ENCODE measurements at regions not wholly inside any gene's neighbourhood (a gene's known extent, or its start where the extent isn't known, plus 50 kb on each side); places are given as distances from the start of the nearest gene placed in this dataset.

DNA sequence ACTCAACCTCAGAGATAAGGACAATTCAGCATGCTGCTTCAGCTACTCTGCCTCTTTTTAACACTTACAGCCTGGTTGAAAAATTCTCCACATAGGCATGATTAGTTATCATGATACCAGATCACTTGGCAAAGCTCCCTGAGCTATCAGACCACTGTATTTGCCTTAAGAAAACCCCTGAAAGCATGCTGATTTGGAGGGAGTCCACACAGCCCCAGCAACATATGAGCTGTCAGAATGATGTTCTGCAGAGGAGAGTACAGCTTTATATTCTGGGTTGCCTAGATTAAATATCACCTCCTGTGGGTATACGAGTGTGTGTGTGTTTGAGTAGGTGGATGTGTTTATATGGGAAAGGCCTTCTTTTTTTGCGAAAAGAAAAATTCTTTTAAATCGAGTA, 170.2 kb upstream of the CHRM2 start:
- Histone ChIP-seq H3K4me1 (ENCODE audit: control insufficient read depth, insufficient read depth, low read length) (no peaks in the 10 kb centered on the region), H3K9me3 (replicated peaks; ENCODE audit: low read length) (no peaks in the 10 kb centered on the region), H3K4me2 (ENCODE audit: low read length) (no peak overlapping the region), H3K27me3 (ENCODE audit: control insufficient read depth, insufficient read depth, low read length) (no peaks in the 10 kb centered on the region), H3K9ac (ENCODE audit: low read depth, low read length) (no peak overlapping the region), H3K4me3 (ENCODE audit: low read length) (no peak overlapping the region), H3K36me3 (ENCODE audit: insufficient read depth, low read length) (no peaks in the 10 kb centered on the region)

DNA sequence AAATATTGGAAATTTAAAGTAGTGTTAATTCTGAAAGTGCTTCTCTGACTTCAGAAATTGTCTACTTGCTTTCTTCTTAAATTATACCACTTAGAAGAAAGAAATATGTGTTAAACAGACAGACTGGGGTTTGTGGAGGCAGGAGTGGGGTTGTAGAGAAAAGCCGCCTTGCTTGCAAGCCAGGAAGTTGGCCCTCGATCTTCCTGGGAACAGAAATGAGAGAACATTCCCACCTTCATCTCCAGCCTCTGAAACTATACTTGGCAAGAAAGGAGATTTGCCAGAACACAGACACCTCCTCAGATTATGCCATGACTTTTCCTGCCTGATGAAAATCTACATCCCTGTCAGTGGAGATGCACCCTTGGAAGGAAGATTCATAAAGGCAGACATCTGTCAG, 171.2 kb upstream of the CHRM2 start:
- Histone ChIP-seq H3K36me3 (ENCODE audit: insufficient read depth, low read length) (no peaks in the 10 kb centered on the region), H3K4me1 (ENCODE audit: control insufficient read depth, insufficient read depth, low read length) (no peaks in the 10 kb centered on the region), H3K9ac (ENCODE audit: low read depth, low read length) (no peak overlapping the region), H3K4me2 (ENCODE audit: low read length) (no peak overlapping the region), H3K9me3 (replicated peaks; ENCODE audit: low read length) (no peaks in the 10 kb centered on the region), H3K4me3 (ENCODE audit: low read length) (no peak overlapping the region), H3K27me3 (ENCODE audit: control insufficient read depth, insufficient read depth, low read length) (no peaks in the 10 kb centered on the region)

DNA sequence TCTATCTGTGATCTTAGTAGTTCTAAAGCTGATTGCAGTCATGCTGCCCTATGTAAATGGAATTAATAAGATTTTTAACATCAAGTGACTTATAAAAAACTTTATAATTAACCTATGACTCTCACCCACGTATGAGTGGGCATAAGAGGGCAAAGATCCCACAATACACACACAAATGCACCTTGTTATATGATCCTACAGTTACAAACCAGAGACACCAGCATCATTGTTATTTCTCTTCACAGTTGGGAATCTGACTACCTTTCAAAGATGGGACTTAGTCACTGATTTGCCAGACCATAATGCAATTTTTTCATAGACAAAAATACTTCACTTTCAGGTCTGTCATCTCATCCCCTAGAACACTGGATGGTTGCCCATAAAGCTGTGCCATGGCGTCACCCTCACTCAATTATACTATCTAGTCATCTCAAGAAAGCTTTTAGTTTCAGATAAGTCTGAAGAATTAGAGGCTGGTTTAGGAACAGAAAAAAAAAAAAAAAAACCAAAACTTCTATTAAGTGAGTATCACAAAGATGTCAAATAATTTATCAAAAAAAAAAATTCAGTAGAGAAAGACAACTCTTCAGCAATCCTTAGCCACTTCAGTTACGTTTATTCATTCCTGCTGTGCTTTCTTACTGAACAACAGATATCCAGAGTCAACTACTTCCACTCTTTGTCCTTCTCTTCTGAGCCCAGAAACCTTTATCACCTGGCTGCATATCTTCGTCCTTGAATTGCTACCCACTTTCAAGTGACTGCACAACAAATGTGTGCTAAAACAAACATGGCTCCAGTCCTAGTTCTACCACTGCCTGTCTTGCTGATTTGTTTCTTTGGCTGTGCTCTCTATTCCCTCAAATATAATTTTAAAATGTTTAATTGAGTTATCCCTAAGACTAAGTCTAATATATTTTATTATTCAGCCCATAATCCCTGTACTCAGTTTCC, 175.0 kb upstream of the CHRM2 start:
- Histone ChIP-seq H3K9me3 (replicated peaks; ENCODE audit: low read length) (no peaks in the 10 kb centered on the region), H3K36me3 (ENCODE audit: insufficient read depth, low read length) (no peaks in the 10 kb centered on the region), H3K4me2 (ENCODE audit: low read length) (no peak overlapping the region), H3K9ac (ENCODE audit: low read depth, low read length) (no peak overlapping the region), H3K4me1 (ENCODE audit: control insufficient read depth, insufficient read depth, low read length) (no peaks in the 10 kb centered on the region), H3K4me3 (ENCODE audit: low read length) (no peak overlapping the region), H3K27me3 (ENCODE audit: control insufficient read depth, insufficient read depth, low read length) (no peaks in the 10 kb centered on the region)

DNA sequence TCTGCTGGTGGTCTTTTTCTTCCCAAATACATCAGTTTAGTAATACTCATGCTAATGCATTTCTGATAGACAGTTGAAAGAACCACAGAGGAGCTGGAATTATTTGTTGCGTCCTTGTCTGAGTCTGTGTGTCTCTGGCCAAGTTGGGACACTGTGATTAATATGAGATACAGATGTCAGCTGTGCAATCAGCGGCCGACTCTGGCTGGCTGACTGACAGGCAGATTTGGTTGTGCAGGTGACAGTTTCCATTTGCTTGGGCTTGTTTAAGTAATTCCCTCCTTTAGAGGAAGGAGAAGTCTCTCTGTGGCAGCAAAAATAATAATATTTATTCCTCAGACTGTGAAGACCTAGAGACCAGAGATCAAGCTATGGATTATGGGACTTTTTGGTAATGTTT, 176.2 kb upstream of the CHRM2 start:
- H3K9me3 ChIP-seq (replicated peaks; ENCODE audit: low read length) = no peaks in the 10 kb centered on the region
- no peaks in the 10 kb centered on the region for H3K36me3 ChIP-seq (ENCODE audit: insufficient read depth, low read length)
- H3K9ac ChIP-seq (ENCODE audit: low read depth, low read length) = no peak overlapping the region
- H3K4me2 ChIP-seq (ENCODE audit: low read length) = no peak overlapping the region
- no peaks in the 10 kb centered on the region for H3K27me3 ChIP-seq (ENCODE audit: control insufficient read depth, insufficient read depth, low read length)
- no peaks in the 10 kb centered on the region for H3K4me1 ChIP-seq (ENCODE audit: control insufficient read depth, insufficient read depth, low read length)
- H3K4me3 ChIP-seq (ENCODE audit: low read length) = no peak overlapping the region

DNA sequence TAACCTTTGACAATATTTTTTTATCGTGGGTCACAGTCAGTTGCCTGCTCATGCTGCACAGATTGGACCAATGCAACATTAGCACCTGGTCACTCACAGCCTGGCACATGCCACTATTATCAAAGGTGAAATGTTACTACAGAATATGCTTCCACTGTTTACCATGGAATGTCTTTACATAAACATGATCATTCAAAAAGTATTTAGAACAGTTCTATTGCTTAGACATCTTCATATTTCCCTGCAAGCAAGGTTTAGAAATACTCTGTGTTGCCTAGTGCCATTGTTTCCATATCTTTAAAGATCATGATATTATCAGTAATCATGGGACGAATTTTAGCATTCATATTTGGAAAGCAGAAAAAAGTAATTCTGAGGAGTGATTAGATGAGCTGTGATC, 179.9 kb upstream of the CHRM2 start:
- H3K4me2 ChIP-seq (ENCODE audit: low read length) = no peak overlapping the region
- H3K27me3 ChIP-seq (ENCODE audit: control insufficient read depth, insufficient read depth, low read length) = no peaks in the 10 kb centered on the region
- no peak overlapping the region for H3K9ac ChIP-seq (ENCODE audit: low read depth, low read length)
- no peaks in the 10 kb centered on the region for H3K36me3 ChIP-seq (ENCODE audit: insufficient read depth, low read length)
- H3K9me3 ChIP-seq (replicated peaks; ENCODE audit: low read length) = no peaks in the 10 kb centered on the region
- H3K4me1 ChIP-seq (ENCODE audit: control insufficient read depth, insufficient read depth, low read length) = no peaks in the 10 kb centered on the region
- no peak overlapping the region for H3K4me3 ChIP-seq (ENCODE audit: low read length)

DNA sequence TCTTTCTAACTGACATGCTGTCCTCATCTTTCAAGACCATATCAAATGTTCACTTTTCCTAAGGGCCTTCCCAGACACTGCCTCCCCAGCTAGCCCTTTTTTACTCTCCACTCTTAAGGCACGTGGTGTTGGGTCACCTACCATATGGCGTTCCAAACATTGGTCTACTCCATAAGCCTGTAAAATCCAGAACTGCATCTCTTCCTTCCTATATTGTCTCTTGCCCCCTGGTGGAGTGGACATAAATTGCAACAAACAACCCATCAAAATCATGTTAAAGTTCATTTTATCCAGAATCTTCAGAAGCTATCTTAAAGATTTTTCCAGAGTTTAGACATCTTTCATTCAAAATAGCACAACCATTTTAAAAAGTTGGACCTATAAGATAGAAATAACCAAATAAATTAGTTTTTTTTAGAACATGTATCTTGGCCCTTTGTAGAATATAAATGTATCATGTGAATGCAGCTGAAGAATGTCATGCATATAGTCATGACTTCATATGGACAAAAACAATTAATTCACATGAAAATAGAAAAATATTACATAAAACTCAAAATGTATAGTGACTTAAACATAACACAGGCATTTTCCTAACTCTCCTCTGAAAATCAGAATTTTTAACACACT, 180.6 kb upstream of the CHRM2 start:
- no peaks in the 10 kb centered on the region for H3K36me3 ChIP-seq (ENCODE audit: insufficient read depth, low read length)
- no peaks in the 10 kb centered on the region for H3K27me3 ChIP-seq (ENCODE audit: control insufficient read depth, insufficient read depth, low read length)
- H3K9ac ChIP-seq (ENCODE audit: low read depth, low read length) = no peak overlapping the region
- H3K4me2 ChIP-seq (ENCODE audit: low read length) = no peak overlapping the region
- H3K9me3 ChIP-seq (replicated peaks; ENCODE audit: low read length) = no peaks in the 10 kb centered on the region
- no peak overlapping the region for H3K4me3 ChIP-seq (ENCODE audit: low read length)
- no peaks in the 10 kb centered on the region for H3K4me1 ChIP-seq (ENCODE audit: control insufficient read depth, insufficient read depth, low read length)

DNA sequence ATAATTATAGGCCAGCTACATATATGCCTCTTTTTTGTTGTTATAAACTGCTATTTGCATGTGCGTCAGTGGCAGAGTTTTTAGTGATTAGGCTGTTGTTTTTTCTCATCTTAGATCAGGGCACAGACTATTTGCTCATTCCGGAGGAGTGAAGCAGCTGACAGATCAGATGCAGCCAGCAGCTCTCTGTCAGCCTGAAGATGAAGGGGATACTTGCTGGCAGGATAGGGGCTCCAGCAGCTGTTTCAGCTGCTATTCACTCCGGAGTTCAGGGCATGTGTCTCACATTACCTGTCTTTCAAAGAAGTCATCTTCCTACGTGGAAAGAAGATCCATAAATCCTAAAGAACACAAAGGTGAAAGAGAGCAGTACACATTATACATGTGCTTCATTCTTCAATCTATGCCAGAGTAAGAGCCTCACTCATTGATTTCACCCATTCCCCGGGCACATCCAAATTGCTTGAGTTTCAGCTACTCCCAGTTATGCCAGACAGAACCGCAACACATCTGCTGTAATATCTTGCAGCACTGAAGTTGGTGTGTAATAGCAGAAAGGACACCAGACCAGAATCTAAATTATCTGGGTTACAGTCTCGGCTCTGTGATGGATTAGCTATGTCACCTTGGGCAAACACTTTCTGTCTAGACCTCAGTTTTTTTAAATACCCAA, 182.8 kb upstream of the CHRM2 start:
- Histone ChIP-seq H3K4me3 (ENCODE audit: low read length) (no peak overlapping the region), H3K9ac (ENCODE audit: low read depth, low read length) (no peak overlapping the region), H3K27me3 (ENCODE audit: control insufficient read depth, insufficient read depth, low read length) (no peaks in the 10 kb centered on the region), H3K4me1 (ENCODE audit: control insufficient read depth, insufficient read depth, low read length) (no peaks in the 10 kb centered on the region), H3K9me3 (replicated peaks; ENCODE audit: low read length) (no peaks in the 10 kb centered on the region), H3K4me2 (ENCODE audit: low read length) (no peak overlapping the region), H3K36me3 (ENCODE audit: insufficient read depth, low read length) (no peaks in the 10 kb centered on the region)

DNA sequence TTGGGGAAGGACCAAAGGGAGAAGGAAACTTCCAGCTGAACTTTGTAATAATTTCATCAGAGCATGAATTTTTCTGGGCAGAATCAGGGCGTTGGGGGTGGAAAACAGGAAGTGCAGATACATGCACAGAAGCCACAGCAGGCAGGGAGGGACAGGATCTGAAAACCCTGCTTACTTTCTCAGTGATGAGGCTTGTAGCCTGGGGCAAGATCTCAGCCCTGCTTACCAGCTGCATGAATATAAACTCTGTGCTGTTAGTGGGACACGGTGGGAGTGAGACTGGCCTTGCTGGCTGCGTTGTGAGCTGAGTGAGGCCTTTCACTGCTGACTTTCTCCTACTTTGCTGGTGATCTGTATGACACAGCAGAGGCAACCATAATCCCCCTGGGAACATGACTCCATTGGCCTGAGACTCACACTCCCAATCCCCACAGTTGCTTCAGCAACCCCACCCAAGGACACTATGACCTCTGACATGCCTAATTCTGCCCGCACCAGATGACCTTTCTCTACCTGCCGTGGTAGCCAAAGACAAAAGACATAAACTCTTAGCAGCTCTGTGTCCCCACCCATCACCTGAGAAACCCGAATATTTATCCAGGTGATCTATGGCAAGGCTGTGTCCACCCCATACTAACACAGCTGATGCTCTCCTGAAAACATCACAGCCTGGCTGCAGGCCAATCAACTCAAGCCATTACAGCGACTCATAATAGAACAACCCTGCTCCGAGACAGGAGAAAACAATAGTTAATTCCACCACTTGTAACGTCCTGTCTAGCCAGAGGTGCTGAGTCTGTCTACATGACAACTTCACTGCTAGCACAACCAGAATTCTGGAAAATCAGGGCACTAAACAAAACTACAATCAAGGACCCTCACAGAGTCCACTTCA, 190.7 kb upstream of the CHRM2 start:
- no peaks in the 10 kb centered on the region for H3K36me3 ChIP-seq (ENCODE audit: insufficient read depth, low read length)
- H3K4me2 ChIP-seq (ENCODE audit: low read length) = no peak overlapping the region
- H3K9me3 ChIP-seq (replicated peaks; ENCODE audit: low read length) = peaks cover 6% of the 10 kb centered on the region
- no peak overlapping the region for H3K9ac ChIP-seq (ENCODE audit: low read depth, low read length)
- H3K4me3 ChIP-seq (ENCODE audit: low read length) = no peak overlapping the region
- no peaks in the 10 kb centered on the region for H3K27me3 ChIP-seq (ENCODE audit: control insufficient read depth, insufficient read depth, low read length)
- no peaks in the 10 kb centered on the region for H3K4me1 ChIP-seq (ENCODE audit: control insufficient read depth, insufficient read depth, low read length)

DNA sequence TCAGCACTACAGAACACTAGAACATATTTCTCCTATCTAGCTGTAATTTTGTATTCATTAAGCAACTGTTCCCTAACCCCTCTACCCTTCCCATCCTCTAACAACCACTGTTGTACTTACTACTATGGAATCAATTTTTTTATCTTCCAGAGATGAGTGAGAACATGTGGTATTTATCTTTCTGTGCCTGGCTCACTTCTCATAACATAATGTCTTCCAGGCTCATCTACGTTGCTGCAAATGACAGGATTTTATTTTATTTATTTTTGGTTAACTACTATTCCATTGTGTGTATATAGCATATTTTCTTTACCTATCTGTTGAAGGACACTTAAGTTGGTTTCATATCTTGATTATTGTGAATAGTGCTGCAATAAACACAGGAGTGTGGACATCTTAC, 200.9 kb upstream of the CHRM2 start:
- H3K27me3 ChIP-seq (ENCODE audit: control insufficient read depth, insufficient read depth, low read length) = no peaks in the 10 kb centered on the region
- H3K4me3 ChIP-seq (ENCODE audit: low read length) = no peak overlapping the region
- H3K4me2 ChIP-seq (ENCODE audit: low read length) = no peak overlapping the region
- no peak overlapping the region for H3K9ac ChIP-seq (ENCODE audit: low read depth, low read length)
- H3K9me3 ChIP-seq (replicated peaks; ENCODE audit: low read length) = no peaks in the 10 kb centered on the region
- no peaks in the 10 kb centered on the region for H3K36me3 ChIP-seq (ENCODE audit: insufficient read depth, low read length)
- no peaks in the 10 kb centered on the region for H3K4me1 ChIP-seq (ENCODE audit: control insufficient read depth, insufficient read depth, low read length)

DNA sequence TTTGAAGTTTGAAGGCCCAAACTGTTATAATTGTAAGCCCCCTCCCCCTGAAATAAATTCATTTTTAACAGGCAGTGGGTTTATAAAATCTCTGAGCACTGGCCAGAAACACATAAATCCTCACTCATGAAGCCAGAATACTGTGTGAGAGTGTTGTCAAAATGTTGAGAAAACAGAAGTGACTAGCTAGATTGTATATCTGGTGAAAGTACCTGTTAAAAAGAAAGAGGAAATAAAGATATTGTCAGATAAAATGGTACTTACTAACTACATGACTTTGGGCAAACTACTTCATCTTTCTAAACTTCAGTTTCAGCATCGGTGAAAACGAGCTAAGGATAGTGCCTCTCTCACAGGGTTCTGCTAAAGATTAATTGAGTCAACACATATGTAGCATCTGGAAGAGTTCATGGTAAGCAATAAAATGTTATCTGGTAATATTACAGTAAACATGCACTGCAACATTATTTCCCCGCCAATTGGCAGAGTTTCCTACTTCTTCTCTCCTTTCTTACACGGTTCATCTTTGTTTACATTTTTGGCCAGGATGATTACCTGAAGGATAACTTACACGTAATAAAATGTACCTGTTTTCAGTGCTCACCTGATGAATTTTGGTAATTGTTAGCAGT, 202.5 kb upstream of the CHRM2 start:
- Histone ChIP-seq H3K36me3 (ENCODE audit: insufficient read depth, low read length) (no peaks in the 10 kb centered on the region), H3K4me2 (ENCODE audit: low read length) (no peak overlapping the region), H3K4me3 (ENCODE audit: low read length) (no peak overlapping the region), H3K4me1 (ENCODE audit: control insufficient read depth, insufficient read depth, low read length) (no peaks in the 10 kb centered on the region), H3K9ac (ENCODE audit: low read depth, low read length) (no peak overlapping the region), H3K9me3 (replicated peaks; ENCODE audit: low read length) (no peaks in the 10 kb centered on the region), H3K27me3 (ENCODE audit: control insufficient read depth, insufficient read depth, low read length) (no peaks in the 10 kb centered on the region)

Measured in skeletal muscle satellite cell (primary cell).